Astrocyte (in vitro differentiated cells and primary cell): ENCODE measurements at regions not wholly inside any gene's neighbourhood (a gene's known extent, or its start where the extent isn't known, plus 50 kb on each side); places are given as distances from the start of the nearest gene placed in this dataset.

Source experiments
- DNase-seq: peaks from one replicate; pipeline ENCODE4 v3.0.0-alpha.2; 2010; ENCODE audit warnings: low read depth
- FAIRE-seq: peaks from 2 replicates; lab custom pipeline; 2011; peaks lifted over from hg19 to GRCh38; lab: Jason Lieb, UNC
- H2AFZ ChIP-seq: 2 replicates; pipeline ENCODE4 v1.6.0; 2012; ENCODE audit warnings: low read depth, low read length, inconsistent platforms
- H3K27ac ChIP-seq: 2 replicates; pipeline ENCODE4 v1.5.1; 2011; ENCODE audit warnings: low read depth, low read length, inconsistent platforms
- H3K27me3 ChIP-seq: 2 replicates; pipeline ENCODE4 v1.6.0; 2011; ENCODE audit warnings: low read length, inconsistent platforms; ENCODE audit not compliant: insufficient read depth
- H3K36me3 ChIP-seq: 2 replicates; pipeline ENCODE4 v1.5.1; 2011; ENCODE audit warnings: low read length, inconsistent platforms; ENCODE audit not compliant: insufficient read depth
- H3K4me1 ChIP-seq: 2 replicates; pipeline ENCODE4 v1.5.1; 2011; ENCODE audit warnings: low read length, inconsistent platforms; ENCODE audit not compliant: insufficient read depth
- H3K4me2 ChIP-seq: 2 replicates; pipeline ENCODE4 v1.6.0; 2012; ENCODE audit warnings: low read length, inconsistent platforms
- H3K4me3 ChIP-seq: 2 replicates; pipeline ENCODE4 v1.5.1; 2011; ENCODE audit warnings: low read depth, mild to moderate bottlenecking, low read length, inconsistent platforms; ENCODE audit not compliant: insufficient read depth
- H3K79me2 ChIP-seq: 2 replicates; pipeline ENCODE4 v1.6.0; 2012; ENCODE audit warnings: mild to moderate bottlenecking, low read length, inconsistent platforms; ENCODE audit not compliant: insufficient read depth
- H3K9ac ChIP-seq: 2 replicates; pipeline ENCODE4 v1.6.0; 2012; ENCODE audit warnings: mild to moderate bottlenecking, low read length, inconsistent platforms
- H3K9me3 ChIP-seq: 2 replicates; pipeline ENCODE4 v1.5.1; 2012; ENCODE audit warnings: low read depth, mild to moderate bottlenecking, low read length, inconsistent platforms; ENCODE audit not compliant: insufficient read depth
- H4K20me1 ChIP-seq: 2 replicates; pipeline ENCODE4 v1.6.0; 2012; ENCODE audit warnings: low read length, inconsistent platforms; ENCODE audit not compliant: insufficient read depth
- H3K27ac Mint-ChIP-seq: one replicate; pipeline ENCODE4 v1.8.0; 2021; ENCODE audit warnings: mild to moderate bottlenecking, mixed read lengths; ENCODE audit not compliant: unreplicated experiment
- H3K27me3 Mint-ChIP-seq: one replicate; pipeline ENCODE4 v1.8.0; 2021; ENCODE audit warnings: low read depth, mixed read lengths; ENCODE audit not compliant: unreplicated experiment
- H3K36me3 Mint-ChIP-seq: one replicate; pipeline ENCODE4 v1.8.0; 2021; ENCODE audit warnings: low read depth, mixed read lengths; ENCODE audit not compliant: unreplicated experiment
- H3K4me1 Mint-ChIP-seq: one replicate; pipeline ENCODE4 v1.8.0; 2021; ENCODE audit warnings: low read depth, mixed read lengths; ENCODE audit not compliant: unreplicated experiment
- H3K4me3 Mint-ChIP-seq: one replicate; pipeline ENCODE4 v1.8.0; 2021; ENCODE audit warnings: mild to moderate bottlenecking, moderate library complexity, mixed read lengths; ENCODE audit not compliant: unreplicated experiment
- H3K9me3 Mint-ChIP-seq: one replicate; pipeline ENCODE4 v1.8.0; 2021; ENCODE audit warnings: mild to moderate bottlenecking, mixed read lengths; ENCODE audit not compliant: unreplicated experiment
- CTCF ChIP-seq: IDR thresholded peaks from 2 replicates; pipeline ENCODE4 v1.5.1; 2011; ENCODE audit warnings: low read depth, mild to moderate bottlenecking, inconsistent platforms, low read length, moderate library complexity; ENCODE audit not compliant: insufficient read depth
- EZH2 ChIP-seq: IDR thresholded peaks from 2 replicates; pipeline ENCODE4 v1.6.1; 2012; ENCODE audit warnings: mild to moderate bottlenecking, low read length, inconsistent platforms; ENCODE audit not compliant: insufficient read depth

- no peak for TF ChIP-seq EZH2
- TF ChIP-seq CTCF: no peak
- no peak overlapping the region for H3K4me2 ChIP-seq
- H3K9ac ChIP-seq: no peak overlapping the region
- H3K9me3 ChIP-seq: no peaks in the 10 kb centered on the region
- H3K4me1 ChIP-seq: no peaks in the 10 kb centered on the region
- no peak overlapping the region for H3K4me3 Mint-ChIP-seq
- H3K36me3 ChIP-seq: no peaks in the 10 kb centered on the region
- peaks cover 13% of the 10 kb centered on the region for H3K4me1 Mint-ChIP-seq
- H3K36me3 Mint-ChIP-seq: peaks cover 18% of the 10 kb centered on the region
- H3K27me3 ChIP-seq: no peaks in the 10 kb centered on the region
- no peak overlapping the region for H2AFZ ChIP-seq
- no peak overlapping the region for H3K27ac Mint-ChIP-seq
- FAIRE-seq (no peak), DNase-seq (no peak)
- no peak overlapping the region for H3K4me3 ChIP-seq
- H3K27me3 Mint-ChIP-seq: peaks cover 15% of the 10 kb centered on the region
- H3K9me3 Mint-ChIP-seq: peaks cover 10% of the 10 kb centered on the region
- no peak overlapping the region for H3K27ac ChIP-seq
- H4K20me1 ChIP-seq: no peaks in the 10 kb centered on the region
- H3K79me2 ChIP-seq: no peaks in the 10 kb centered on the region
These were observed 1113.4 kb downstream of the BRD1 start for GRCh38 chr22:48714231-48714630.

GRCh38 chr22:48713272-48714205, 1114.1 kb downstream of the BRD1 start:
- H3K27ac Mint-ChIP-seq: no peak overlapping the region
- peaks cover 10% of the 10 kb centered on the region for H3K9me3 Mint-ChIP-seq
- DNase-seq (no peak), FAIRE-seq (no peak)
- no peak overlapping the region for H3K9ac ChIP-seq
- H3K4me3 Mint-ChIP-seq: no peak overlapping the region
- no peaks in the 10 kb centered on the region for H4K20me1 ChIP-seq
- peaks cover 9% of the 10 kb centered on the region for H3K4me1 Mint-ChIP-seq
- no peaks in the 10 kb centered on the region for H3K36me3 ChIP-seq
- no peaks in the 10 kb centered on the region for H3K9me3 ChIP-seq
- H3K27ac ChIP-seq: no peak overlapping the region
- H3K4me1 ChIP-seq: no peaks in the 10 kb centered on the region
- no peaks in the 10 kb centered on the region for H3K27me3 ChIP-seq
- H2AFZ ChIP-seq: no peak overlapping the region
- H3K36me3 Mint-ChIP-seq: peaks cover 18% of the 10 kb centered on the region
- TF ChIP-seq CTCF: no peak
- TF ChIP-seq EZH2: no peak
- H3K79me2 ChIP-seq: no peaks in the 10 kb centered on the region
- peaks cover 15% of the 10 kb centered on the region for H3K27me3 Mint-ChIP-seq
- no peak overlapping the region for H3K4me3 ChIP-seq
- no peak overlapping the region for H3K4me2 ChIP-seq
